Keratinocyte (primary cell): ENCODE measurements at regions not wholly inside any gene's neighbourhood (a gene's known extent, or its start where the extent isn't known, plus 50 kb on each side); places are given as distances from the start of the nearest gene placed in this dataset.

Source experiments
- DNase-seq: peaks from one replicate; pipeline ENCODE4 v3.0.0-alpha.2; 2011; ENCODE audit warnings: low read depth, missing footprints, low spot score
- FAIRE-seq: peaks from 2 replicates; lab custom pipeline; 2011; peaks lifted over from hg19 to GRCh38; lab: Jason Lieb, UNC
- H2AFZ ChIP-seq: 2 replicates; pipeline ENCODE4 v1.6.0; 2012; ENCODE audit warnings: low read length, control low read depth, inconsistent platforms; ENCODE audit not compliant: control insufficient read depth
- H3K27ac ChIP-seq: 2 replicates; pipeline ENCODE4 v1.5.1; 2011; ENCODE audit warnings: low read length; ENCODE audit not compliant: control insufficient read depth, insufficient read depth
- H3K27me3 ChIP-seq: 3 replicates; pipeline ENCODE4 v1.6.0; 2011; ENCODE audit warnings: low read length; ENCODE audit not compliant: control insufficient read depth, insufficient read depth; ENCODE audit errors: extremely low read depth
- H3K36me3 ChIP-seq, 2 experiments: 2 replicates in 1 of 2; 3 replicates in 1 of 2; pipeline ENCODE4 v1.5.1; 2011; ENCODE audit warnings: low read length in 2 of 2, mild to moderate bottlenecking in 1 of 2; ENCODE audit not compliant: control insufficient read depth in 2 of 2, insufficient read depth in 2 of 2; ENCODE audit errors: extremely low read depth in 1 of 2
- H3K4me1 ChIP-seq: 3 replicates; pipeline ENCODE4 v1.5.1; 2011; ENCODE audit warnings: low read length; ENCODE audit not compliant: control insufficient read depth, insufficient read depth; ENCODE audit errors: extremely low read depth
- H3K4me2 ChIP-seq: 3 replicates; pipeline ENCODE4 v1.6.0; 2011; ENCODE audit warnings: low read depth, low read length; ENCODE audit not compliant: control insufficient read depth, insufficient read depth; ENCODE audit errors: extremely low read depth
- H3K4me3 ChIP-seq, 3 experiments: fragments of 200-600 bp in 1 of 3; sonication (generic) in 1 of 3; 2 replicates in 2 of 3; 3 replicates in 1 of 3; pipeline ENCODE4 v1.5.1; 2011 to 2016; ENCODE audit warnings: low read length in 3 of 3, mild to moderate bottlenecking in 3 of 3, control low read depth in 2 of 3, inconsistent platforms in 1 of 3, low read depth in 1 of 3, mixed read lengths in 1 of 3, mixed run types in 1 of 3, moderate library complexity in 1 of 3; ENCODE audit not compliant: control insufficient read depth in 2 of 3, insufficient read depth in 2 of 3; ENCODE audit errors: extremely low read depth in 1 of 3
- H3K79me2 ChIP-seq: 2 replicates; pipeline ENCODE4 v1.6.0; 2012; ENCODE audit warnings: low read length; ENCODE audit not compliant: control insufficient read depth, insufficient read depth
- H3K9ac ChIP-seq: 3 replicates; pipeline ENCODE4 v1.6.0; 2011; ENCODE audit warnings: low read length; ENCODE audit not compliant: control insufficient read depth, insufficient read depth; ENCODE audit errors: extremely low read depth
- H3K9me1 ChIP-seq: 3 replicates; pipeline ENCODE4 v1.6.0; 2011; ENCODE audit warnings: low read length; ENCODE audit not compliant: control insufficient read depth, insufficient read depth; ENCODE audit errors: extremely low read depth
- H3K9me3 ChIP-seq: 2 replicates; pipeline ENCODE4 v1.5.1; 2012; ENCODE audit warnings: low read depth, low read length; ENCODE audit not compliant: control insufficient read depth
- H4K20me1 ChIP-seq: 3 replicates; pipeline ENCODE4 v1.6.0; 2011; ENCODE audit warnings: low read length; ENCODE audit not compliant: control insufficient read depth, insufficient read depth; ENCODE audit errors: extremely low read depth
- EZH2 ChIP-seq: IDR thresholded peaks from one replicate; pipeline ENCODE4 v1.6.1; 2012; ENCODE audit warnings: inconsistent platforms, mild to moderate bottlenecking, low read length, moderate library complexity
- dilution Hi-C: fragments of 300-500 bp; cut with MboI; formaldehyde crosslinking; loops from one replicate; pipeline ENCODE4 v1.7.0; 2020; ENCODE audit warnings: low sequenced_read_pairs; ENCODE audit not compliant: extremely low pct_ligation_motif_present
- TF ChIP-seq, protein P1 (sequence below), 3 experiments: IDR thresholded peaks in 1 of 3; conservative IDR thresholded peaks in 1 of 3; optimal IDR thresholded peaks in 1 of 3; 2 replicates in 2 of 3; 3 replicates in 1 of 3; pipeline versions ENCODE3 to v1.5.1; 2011; ENCODE audit warnings: low read length in 3 of 3, mild to moderate bottlenecking in 3 of 3, moderate library complexity in 2 of 3, control low read depth in 1 of 3, inconsistent platforms in 1 of 3; ENCODE audit not compliant: insufficient read depth in 2 of 3; ENCODE audit errors: extremely low read depth in 1 of 3

DNA sequence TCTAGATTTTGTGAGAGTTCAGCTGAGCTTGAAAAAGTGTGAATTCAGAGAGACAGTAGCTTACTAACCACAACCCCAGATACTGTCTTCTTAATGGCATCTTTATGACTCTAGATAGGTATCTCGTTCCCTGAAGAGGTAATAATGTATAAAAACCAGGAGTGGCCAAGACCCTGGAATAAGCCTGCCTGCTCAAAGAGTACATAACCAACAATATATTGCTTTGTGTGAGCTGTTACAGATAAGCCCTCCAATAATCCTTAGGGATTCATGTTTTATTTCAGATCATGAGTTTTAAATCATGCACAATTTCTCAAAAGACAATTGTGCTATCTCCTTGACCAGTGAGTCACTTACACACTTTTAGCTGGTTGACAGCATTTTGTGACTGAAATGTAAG lies 327.8 kb upstream of the ADGRB3 start:
- H2AFZ ChIP-seq = no peak overlapping the region
- no peaks in the 10 kb centered on the region for H3K79me2 ChIP-seq
- H3K36me3 ChIP-seq = no peaks in the 10 kb centered on the region
- H3K27ac ChIP-seq = no peak overlapping the region
- no peak overlapping the region for H3K4me3 ChIP-seq
- DNase-seq (no peak), FAIRE-seq (no peak)
- no peak overlapping the region for H3K4me2 ChIP-seq
- dilution Hi-C loops = no loop called here
- no peaks in the 10 kb centered on the region for H4K20me1 ChIP-seq
- H3K27me3 ChIP-seq = no peaks in the 10 kb centered on the region
- no peaks in the 10 kb centered on the region for H3K9me1 ChIP-seq
- no peaks in the 10 kb centered on the region for H3K9me3 ChIP-seq
- no peaks in the 10 kb centered on the region for H3K4me1 ChIP-seq
- no peak overlapping the region for H3K9ac ChIP-seq
- TF ChIP-seq, protein P1, sequence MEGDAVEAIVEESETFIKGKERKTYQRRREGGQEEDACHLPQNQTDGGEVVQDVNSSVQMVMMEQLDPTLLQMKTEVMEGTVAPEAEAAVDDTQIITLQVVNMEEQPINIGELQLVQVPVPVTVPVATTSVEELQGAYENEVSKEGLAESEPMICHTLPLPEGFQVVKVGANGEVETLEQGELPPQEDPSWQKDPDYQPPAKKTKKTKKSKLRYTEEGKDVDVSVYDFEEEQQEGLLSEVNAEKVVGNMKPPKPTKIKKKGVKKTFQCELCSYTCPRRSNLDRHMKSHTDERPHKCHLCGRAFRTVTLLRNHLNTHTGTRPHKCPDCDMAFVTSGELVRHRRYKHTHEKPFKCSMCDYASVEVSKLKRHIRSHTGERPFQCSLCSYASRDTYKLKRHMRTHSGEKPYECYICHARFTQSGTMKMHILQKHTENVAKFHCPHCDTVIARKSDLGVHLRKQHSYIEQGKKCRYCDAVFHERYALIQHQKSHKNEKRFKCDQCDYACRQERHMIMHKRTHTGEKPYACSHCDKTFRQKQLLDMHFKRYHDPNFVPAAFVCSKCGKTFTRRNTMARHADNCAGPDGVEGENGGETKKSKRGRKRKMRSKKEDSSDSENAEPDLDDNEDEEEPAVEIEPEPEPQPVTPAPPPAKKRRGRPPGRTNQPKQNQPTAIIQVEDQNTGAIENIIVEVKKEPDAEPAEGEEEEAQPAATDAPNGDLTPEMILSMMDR (optimal IDR thresholded peaks at IDR 0.05 in 1 of 3, IDR thresholded peaks at IDR 0.05 in 1 of 3, conservative IDR thresholded peaks at IDR 0.05 in 1 of 3; ENCODE audit: extremely low read depth in 1 of 3, insufficient read depth in 2 of 3, low read length in 3 of 3) = no peak
- TF ChIP-seq EZH2 = no peak

DNA sequence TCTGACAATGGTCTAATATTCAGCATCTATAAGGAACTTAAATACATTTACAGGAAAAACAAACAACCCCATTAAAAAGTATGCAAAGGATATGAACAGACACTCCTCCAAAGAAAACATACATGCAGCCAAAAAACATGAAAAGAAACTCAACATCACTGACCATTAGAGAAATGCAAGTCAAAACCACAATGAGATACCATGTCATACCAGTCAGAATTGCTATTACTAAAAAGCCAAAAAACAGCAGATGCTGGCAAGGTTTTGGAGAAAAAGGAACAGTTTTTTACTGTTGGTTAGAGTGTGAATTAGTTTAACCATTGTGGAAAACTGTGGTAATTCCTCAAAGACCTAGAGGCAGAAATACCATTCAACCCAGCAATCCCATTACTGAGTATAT lies 339.0 kb upstream of the ADGRB3 start:
- Histone ChIP-seq H4K20me1 (no peaks in the 10 kb centered on the region), H3K9me1 (no peaks in the 10 kb centered on the region), H2AFZ (no peak overlapping the region), H3K4me3 (no peak overlapping the region), H3K27me3 (no peaks in the 10 kb centered on the region), H3K36me3 (no peaks in the 10 kb centered on the region), H3K79me2 (no peaks in the 10 kb centered on the region), H3K27ac (no peak overlapping the region), H3K4me1 (no peaks in the 10 kb centered on the region), H3K9ac (no peak overlapping the region), H3K4me2 (no peak overlapping the region), H3K9me3 (no peaks in the 10 kb centered on the region)
- FAIRE-seq = no peak
- DNase-seq = no peak
- TF ChIP-seq, protein P1 (optimal IDR thresholded peaks at IDR 0.05 in 1 of 3, IDR thresholded peaks at IDR 0.05 in 1 of 3, conservative IDR thresholded peaks at IDR 0.05 in 1 of 3; ENCODE audit: extremely low read depth in 1 of 3, insufficient read depth in 2 of 3, low read length in 3 of 3) = no peak
- TF ChIP-seq EZH2 = no peak
- dilution Hi-C loops = no loop called here
